ENCODE measurements at regions not wholly inside any gene's neighbourhood (a gene's known extent, or its start where the extent isn't known, plus 50 kb on each side); places are given as distances from the start of the nearest gene placed in this dataset.

DNA sequence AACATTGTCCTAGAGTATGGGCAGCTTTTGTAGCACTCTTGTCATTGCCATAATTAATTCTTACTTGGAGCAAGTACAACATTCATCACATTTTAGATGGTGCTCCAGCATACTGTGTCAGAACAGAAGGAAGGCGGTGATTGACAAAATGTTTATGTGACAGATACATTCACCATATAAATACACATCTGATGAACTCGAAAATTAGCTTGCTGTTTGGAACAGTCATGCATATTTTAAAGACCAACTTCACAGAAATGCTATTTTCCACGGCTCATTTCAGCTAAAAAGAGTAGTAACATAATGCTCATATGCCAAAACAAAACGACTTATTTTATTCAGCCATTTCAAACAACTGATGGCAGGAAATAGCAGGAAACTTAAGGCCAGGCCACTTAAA lies 302.7 kb downstream of the MRPL39 start:
- no peaks in the 10 kb centered on the region for H3K36me3 ChIP-seq
- DNase-seq, result no peak
- H3K4me3 ChIP-seq (ENCODE audit: low read depth, low read length), result no peak overlapping the region
- no peaks in the 10 kb centered on the region for H3K27me3 ChIP-seq
- peaks cover 6% of the 10 kb centered on the region for H3K4me1 ChIP-seq
- TF ChIP-seq, protein P1, sequence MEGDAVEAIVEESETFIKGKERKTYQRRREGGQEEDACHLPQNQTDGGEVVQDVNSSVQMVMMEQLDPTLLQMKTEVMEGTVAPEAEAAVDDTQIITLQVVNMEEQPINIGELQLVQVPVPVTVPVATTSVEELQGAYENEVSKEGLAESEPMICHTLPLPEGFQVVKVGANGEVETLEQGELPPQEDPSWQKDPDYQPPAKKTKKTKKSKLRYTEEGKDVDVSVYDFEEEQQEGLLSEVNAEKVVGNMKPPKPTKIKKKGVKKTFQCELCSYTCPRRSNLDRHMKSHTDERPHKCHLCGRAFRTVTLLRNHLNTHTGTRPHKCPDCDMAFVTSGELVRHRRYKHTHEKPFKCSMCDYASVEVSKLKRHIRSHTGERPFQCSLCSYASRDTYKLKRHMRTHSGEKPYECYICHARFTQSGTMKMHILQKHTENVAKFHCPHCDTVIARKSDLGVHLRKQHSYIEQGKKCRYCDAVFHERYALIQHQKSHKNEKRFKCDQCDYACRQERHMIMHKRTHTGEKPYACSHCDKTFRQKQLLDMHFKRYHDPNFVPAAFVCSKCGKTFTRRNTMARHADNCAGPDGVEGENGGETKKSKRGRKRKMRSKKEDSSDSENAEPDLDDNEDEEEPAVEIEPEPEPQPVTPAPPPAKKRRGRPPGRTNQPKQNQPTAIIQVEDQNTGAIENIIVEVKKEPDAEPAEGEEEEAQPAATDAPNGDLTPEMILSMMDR (IDR thresholded peaks at IDR 0.05; ENCODE audit: low read depth, low read length), result no peak
- H3K9me3 ChIP-seq, result no peaks in the 10 kb centered on the region

DNA sequence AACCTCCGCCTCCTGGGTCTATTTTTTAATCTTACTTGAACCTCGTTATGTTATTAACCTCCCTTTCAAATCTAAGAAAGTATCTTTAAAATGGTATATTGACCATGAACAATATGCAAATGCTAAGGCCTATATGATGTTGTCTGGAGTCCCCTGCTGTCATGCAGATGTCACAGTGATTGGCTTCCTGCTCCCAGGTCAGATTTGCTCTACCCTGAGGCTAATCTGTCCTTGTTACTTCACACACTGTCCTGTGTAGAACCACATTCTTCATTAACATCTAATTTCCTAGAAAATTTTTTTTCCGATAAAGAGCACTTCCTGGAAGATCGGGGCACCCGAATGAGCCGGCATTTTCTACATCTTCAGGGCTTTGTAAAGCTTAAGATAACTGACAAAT lies 306.6 kb downstream of the MRPL39 start:
- Histone ChIP-seq H3K36me3 (no peaks in the 10 kb centered on the region), H3K9me3 (no peaks in the 10 kb centered on the region), H3K27me3 (no peaks in the 10 kb centered on the region), H3K4me3 (ENCODE audit: low read depth, low read length) (no peak overlapping the region), H3K4me1 (no peaks in the 10 kb centered on the region)
- TF ChIP-seq, protein P1 (IDR thresholded peaks at IDR 0.05; ENCODE audit: low read depth, low read length), result no peak
- no peak for DNase-seq

DNA sequence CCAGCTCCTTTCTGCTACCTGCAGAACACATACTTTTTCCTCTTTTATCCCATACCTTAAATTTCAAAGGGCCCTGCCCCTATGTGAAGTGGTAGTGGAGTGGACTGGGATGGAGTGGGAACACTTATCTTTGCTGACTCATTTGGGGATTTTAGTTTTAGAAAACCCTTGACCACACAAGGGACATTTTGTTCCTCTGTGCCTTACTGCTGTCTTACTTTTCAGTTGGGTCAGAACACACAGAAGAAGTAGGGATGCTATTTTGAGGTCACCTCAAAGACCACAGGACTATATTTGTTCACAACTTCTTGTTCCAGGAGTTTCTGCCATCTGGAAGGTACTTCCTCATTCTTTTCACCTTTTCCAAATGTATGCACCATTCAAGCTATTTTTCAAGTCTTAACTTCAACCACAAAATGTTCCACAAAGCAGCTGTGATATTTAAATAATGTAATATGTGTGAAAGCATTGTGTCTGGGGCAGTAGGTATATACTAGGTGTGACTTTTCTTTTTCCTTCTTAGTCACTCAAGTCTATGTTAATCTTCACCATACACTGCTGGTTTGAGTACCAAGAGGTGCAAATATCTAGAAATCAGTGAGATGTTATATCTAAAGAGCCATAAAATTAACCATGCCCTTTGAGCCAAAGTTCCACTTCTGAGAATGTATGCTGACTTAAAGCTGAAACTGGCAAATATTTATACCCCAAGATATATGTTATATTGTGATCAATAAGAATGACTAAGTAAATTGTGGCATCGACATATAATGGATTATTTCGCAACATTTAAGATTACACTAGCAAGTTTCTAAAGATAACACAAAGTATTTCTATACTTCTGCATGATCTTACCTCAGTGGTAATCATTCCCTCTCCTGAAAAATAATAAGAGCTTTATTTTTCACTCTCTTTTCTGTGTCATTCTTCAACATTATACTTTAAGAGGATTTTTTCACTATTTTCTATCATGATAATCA lies 308.5 kb downstream of the MRPL39 start:
- H3K9me3 ChIP-seq, result no peaks in the 10 kb centered on the region
- no peaks in the 10 kb centered on the region for H3K36me3 ChIP-seq
- TF ChIP-seq, protein P1 (IDR thresholded peaks at IDR 0.05; ENCODE audit: low read depth, low read length), result no peak
- no peaks in the 10 kb centered on the region for H3K4me1 ChIP-seq
- H3K27me3 ChIP-seq, result no peaks in the 10 kb centered on the region
- no peak for DNase-seq
- H3K4me3 ChIP-seq (ENCODE audit: low read depth, low read length), result no peak overlapping the region

DNA sequence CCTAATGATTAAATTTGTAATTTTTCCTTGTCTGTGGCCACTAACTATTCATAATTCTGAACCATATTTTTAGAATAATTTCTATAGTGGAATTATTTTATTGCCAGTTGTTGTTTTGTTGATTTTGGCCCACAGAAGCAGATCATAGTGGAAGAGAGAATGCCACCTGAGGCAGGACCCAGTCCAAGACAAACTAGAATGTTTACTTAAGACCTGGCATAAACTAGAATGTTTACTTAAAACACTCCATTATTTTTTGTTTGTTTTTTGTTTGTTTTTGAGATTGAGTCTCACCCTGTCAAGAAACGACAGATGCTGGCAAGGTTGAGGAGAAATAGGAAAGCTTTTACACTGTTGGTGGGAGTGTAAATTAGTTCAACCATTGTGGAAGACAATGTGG lies 310.2 kb downstream of the MRPL39 start:
- TF ChIP-seq, protein P1 (IDR thresholded peaks at IDR 0.05; ENCODE audit: low read depth, low read length), result no peak
- no peaks in the 10 kb centered on the region for H3K9me3 ChIP-seq
- H3K4me3 ChIP-seq (ENCODE audit: low read depth, low read length), result no peak overlapping the region
- no peak for DNase-seq
- H3K36me3 ChIP-seq, result no peaks in the 10 kb centered on the region
- no peaks in the 10 kb centered on the region for H3K27me3 ChIP-seq
- H3K4me1 ChIP-seq, result no peaks in the 10 kb centered on the region

DNA sequence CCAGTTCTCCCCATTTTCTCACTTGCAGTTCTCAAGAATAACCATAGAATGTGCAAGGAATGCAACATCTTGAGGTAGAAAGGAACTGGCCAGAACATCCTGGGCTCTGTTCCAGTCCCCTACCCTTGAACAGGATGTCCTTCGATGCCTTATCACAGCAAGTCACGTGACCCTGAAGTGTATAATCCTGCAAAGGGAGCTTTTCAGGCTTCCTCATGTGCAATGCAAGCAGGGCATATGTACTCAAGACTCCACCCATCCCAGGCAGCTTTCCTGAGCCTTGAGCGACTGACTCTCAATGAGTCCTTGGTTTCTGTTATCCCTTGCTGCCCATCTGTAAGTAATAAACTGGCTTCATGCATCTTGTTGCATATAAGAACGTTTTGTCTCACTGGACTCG lies 311.0 kb downstream of the MRPL39 start:
- TF ChIP-seq, protein P1 (IDR thresholded peaks at IDR 0.05; ENCODE audit: low read depth, low read length), result no peak
- Histone ChIP-seq H3K9me3 (no peaks in the 10 kb centered on the region), H3K4me1 (no peaks in the 10 kb centered on the region), H3K36me3 (no peaks in the 10 kb centered on the region), H3K4me3 (ENCODE audit: low read depth, low read length) (no peak overlapping the region), H3K27me3 (no peaks in the 10 kb centered on the region)
- DNase-seq, result no peak

DNA sequence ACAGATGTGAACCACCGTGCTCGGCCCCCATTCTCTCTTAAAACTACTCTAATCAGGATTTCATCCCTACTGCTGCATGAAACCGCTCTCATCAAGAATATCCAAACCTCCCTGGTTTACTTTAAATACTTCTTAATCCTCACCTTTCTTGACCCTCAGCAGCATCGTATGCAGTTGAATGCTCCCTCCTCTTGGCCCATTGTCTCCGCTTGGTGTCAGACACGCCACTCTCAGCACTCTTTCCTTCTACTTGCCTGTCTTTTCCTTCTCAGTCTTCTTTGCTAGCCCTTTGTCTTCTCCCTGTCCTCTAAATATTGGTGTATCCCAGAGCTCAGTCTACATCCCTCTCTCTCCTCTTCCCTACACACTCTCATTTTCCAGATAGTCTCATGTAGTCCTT lies 314.9 kb downstream of the MRPL39 start:
- Histone ChIP-seq H3K9me3 (no peaks in the 10 kb centered on the region), H3K27me3 (no peaks in the 10 kb centered on the region), H3K36me3 (no peaks in the 10 kb centered on the region), H3K4me3 (ENCODE audit: low read depth, low read length) (no peak overlapping the region), H3K4me1 (no peaks in the 10 kb centered on the region)
- TF ChIP-seq, protein P1 (IDR thresholded peaks at IDR 0.05; ENCODE audit: low read depth, low read length), result no peak
- DNase-seq, result no peak
